HG03521 (cell line): ENCODE measurements at regions not wholly inside any gene's neighbourhood (a gene's known extent, or its start where the extent isn't known, plus 50 kb on each side); places are given as distances from the start of the nearest gene placed in this dataset.
"Not testable (repeated sequence)": the region's sequence is repeated elsewhere in the genome, so short reads cannot be mapped to it uniquely, and the experiment has no call there.

ENCODE experiments used
- ATAC-seq: cut with Tn5 transposase; IDR thresholded peaks from one replicate; pipeline ENCODE4 v1.9.1; 2021; ENCODE audit warnings: mild to moderate bottlenecking, moderate library complexity; ENCODE audit not compliant: unreplicated experiment

- no peak for ATAC-seq
Observed at GRCh38 chrY:21028506-21028905, 272.6 kb downstream of the RPS4Y2 start.

GRCh38 chrY:21033363-21033762, 277.5 kb downstream of the RPS4Y2 start:
- no peak for ATAC-seq

GRCh38 chrY:21034151-21035061, 278.5 kb downstream of the RPS4Y2 start:
- ATAC-seq, result no peak

GRCh38 chrY:21037398-21037797, 281.5 kb downstream of the RPS4Y2 start:
- ATAC-seq, result not testable (repeated sequence)

GRCh38 chrY:21039811-21040210, 283.9 kb downstream of the RPS4Y2 start:
- ATAC-seq, result no peak

GRCh38 chrY:21040711-21041110, 284.8 kb downstream of the RPS4Y2 start:
- ATAC-seq, result not testable (repeated sequence)

- no peak for ATAC-seq
Observed at GRCh38 chrY:21073079-21073478, 317.2 kb downstream of the RPS4Y2 start.

GRCh38 chrY:21073641-21074260, 317.8 kb downstream of the RPS4Y2 start:
- no peak for ATAC-seq

- no peak for ATAC-seq
Observed at GRCh38 chrY:21075658-21076057, 319.8 kb downstream of the RPS4Y2 start.

GRCh38 chrY:21079670-21080069, 323.8 kb downstream of the RPS4Y2 start:
- ATAC-seq, result no peak

- no peak for ATAC-seq
Observed at GRCh38 chrY:21081640-21082611, 326.0 kb downstream of the RPS4Y2 start.

GRCh38 chrY:21082639-21083038, 326.7 kb downstream of the RPS4Y2 start:
- no peak for ATAC-seq

- ATAC-seq, result no peak
Observed at GRCh38 chrY:21091909-21092308, 336.0 kb downstream of the RPS4Y2 start.

- no peak for ATAC-seq
Observed at GRCh38 chrY:21102507-21102906, 346.6 kb downstream of the RPS4Y2 start.

GRCh38 chrY:21103885-21104284, 348.0 kb downstream of the RPS4Y2 start:
- no peak for ATAC-seq

- ATAC-seq, result no peak
Observed at GRCh38 chrY:21105529-21105928, 349.6 kb downstream of the RPS4Y2 start.

- ATAC-seq, result no peak
Observed at GRCh38 chrY:21111313-21111712, 355.4 kb downstream of the RPS4Y2 start.

GRCh38 chrY:21121065-21121464, 365.2 kb downstream of the RPS4Y2 start:
- ATAC-seq, result no peak

GRCh38 chrY:21135591-21135990, 375.5 kb upstream of the RBMY1B start:
- no peak for ATAC-seq

GRCh38 chrY:21138056-21138758, 372.9 kb upstream of the RBMY1B start:
- no peak for ATAC-seq
